Esophagus (tissue), 2 donors: ENCODE measurements at regions not wholly inside any gene's neighbourhood (a gene's known extent, or its start where the extent isn't known, plus 50 kb on each side); places are given as distances from the start of the nearest gene placed in this dataset.
"Not testable (repeated sequence)": the region's sequence is repeated elsewhere in the genome, so short reads cannot be mapped to it uniquely, and the experiment has no call there.

Experiments used
- H3K27ac ChIP-seq, 2 donors: one replicate each; pipeline ENCODE4 v1.5.1; 2013; ENCODE audit warnings: low read depth in 2 of 2, mild to moderate bottlenecking in 2 of 2, inconsistent platforms in 1 of 2, low read length in 1 of 2, moderate library complexity in 1 of 2
- H3K27me3 ChIP-seq, 2 donors: one replicate each; pipeline ENCODE4 v1.6.1; 2013; ENCODE audit warnings: low read length in 2 of 2, control low read depth in 1 of 2, mild to moderate bottlenecking in 1 of 2; ENCODE audit not compliant: insufficient read depth in 2 of 2, control insufficient read depth in 1 of 2
- H3K36me3 ChIP-seq, 2 donors: one replicate each; pipeline ENCODE4 v1.6.1; 2013; ENCODE audit warnings: low read length in 1 of 2; ENCODE audit not compliant: control insufficient read depth in 2 of 2, insufficient read depth in 2 of 2
- H3K4me1 ChIP-seq, 2 donors: one replicate each; pipeline ENCODE4 v1.6.1; 2013; ENCODE audit warnings: low read length in 1 of 2; ENCODE audit not compliant: control insufficient read depth in 2 of 2, insufficient read depth in 2 of 2
- H3K4me3 ChIP-seq, 2 donors: one replicate each; pipeline ENCODE4 v1.5.1; 2013; ENCODE audit warnings: low read length in 2 of 2, mild to moderate bottlenecking in 2 of 2, low read depth in 1 of 2, moderate library complexity in 1 of 2
- H3K9me3 ChIP-seq, 2 donors: one replicate each; pipeline ENCODE4 v1.6.1; 2013; ENCODE audit warnings: mild to moderate bottlenecking in 2 of 2, low read depth in 1 of 2, low read length in 1 of 2, moderate library complexity in 1 of 2; ENCODE audit not compliant: control insufficient read depth in 2 of 2, insufficient read depth in 1 of 2
- WGBS, 2 donors: extraction: QIAGEN DNeasy Blood & Tissue Kit; methylation state at CpG; one replicate each; pipeline ENCODE4 v1.1.7; 2013; 5-methylcytosine and 5-hydroxymethylcytosine counted together
- donor health status: healthy with polysubstance abuse.
- donor health status: Bipolar disorder and iron deficiency.

- H3K4me3 ChIP-seq, result no peak overlapping the region
- no peaks in the 10 kb centered on the region for H3K27me3 ChIP-seq
- WGBS, 2 donors, result 34 to 64% methylated on average over 1 of the region's 1 CpG
- no peak overlapping the region for H3K27ac ChIP-seq
- no peaks in the 10 kb centered on the region for H3K9me3 ChIP-seq
- H3K4me1 ChIP-seq, result no peaks in the 10 kb centered on the region
- H3K36me3 ChIP-seq, result no peaks in the 10 kb centered on the region
Observed at GRCh38 chr9:29575219-29575618, 2001.9 kb upstream of the C9orf72 start.

GRCh38 chr9:29588361-29588760 lies 2015.1 kb upstream of the C9orf72 start:
- H3K4me3 ChIP-seq, result no peak overlapping the region
- no peaks in the 10 kb centered on the region for H3K4me1 ChIP-seq
- no peak overlapping the region for H3K27ac ChIP-seq
- H3K36me3 ChIP-seq, result no peaks in the 10 kb centered on the region
- 50 to 67% methylated on average over 2 of the region's 2 CpGs for WGBS, 2 donors
- no peaks in the 10 kb centered on the region for H3K27me3 ChIP-seq
- no peaks in the 10 kb centered on the region for H3K9me3 ChIP-seq

- no peak overlapping the region for H3K4me3 ChIP-seq
- WGBS, 2 donors, result 62 to 70% methylated on average over 2 of the region's 2 CpGs
Observed at GRCh38 chr9:29609282-29609681, 2036.0 kb upstream of the C9orf72 start.

GRCh38 chr9:29613773-29614172 lies 2040.5 kb upstream of the C9orf72 start:
- no peaks in the 10 kb centered on the region for H3K4me1 ChIP-seq
- H3K9me3 ChIP-seq, result no peaks in the 10 kb centered on the region
- H3K27ac ChIP-seq, result no peak overlapping the region
- H3K4me3 ChIP-seq, result no peak overlapping the region
- WGBS, 2 donors, result 69 to 81% methylated on average over 1 of the region's 1 CpG
- H3K36me3 ChIP-seq, result no peaks in the 10 kb centered on the region
- no peaks in the 10 kb centered on the region for H3K27me3 ChIP-seq

More at GRCh38 chr9:29609282-29609681, 2036.0 kb upstream of the C9orf72 start:
- no peaks in the 10 kb centered on the region for H3K4me1 ChIP-seq
- H3K9me3 ChIP-seq, result no peaks in the 10 kb centered on the region
- H3K27me3 ChIP-seq, result no peaks in the 10 kb centered on the region
- no peak overlapping the region for H3K27ac ChIP-seq
- no peaks in the 10 kb centered on the region for H3K36me3 ChIP-seq

- Histone ChIP-seq H3K27me3 (no peaks in the 10 kb centered on the region), H3K4me3 (no peak overlapping the region), H3K9me3 (no peaks in the 10 kb centered on the region), H3K27ac (no peak overlapping the region), H3K4me1 (no peaks in the 10 kb centered on the region), H3K36me3 (no peaks in the 10 kb centered on the region)
- WGBS, 2 donors, result 37 to 47% methylated on average over 2 of the region's 2 CpGs
Observed at GRCh38 chr9:29616844-29617243, 2043.6 kb upstream of the C9orf72 start.

GRCh38 chr9:29625292-29625731 lies 2052.0 kb upstream of the C9orf72 start:
- no peaks in the 10 kb centered on the region for H3K4me1 ChIP-seq
- H3K27me3 ChIP-seq, result no peaks in the 10 kb centered on the region
- peaks cover 0 to 4% of the 10 kb centered on the region in 2 donors for H3K9me3 ChIP-seq
- H3K4me3 ChIP-seq, result no peak overlapping the region
- 36 to 43% methylated on average over 2 of the region's 2 CpGs for WGBS, 2 donors
- no peak overlapping the region for H3K27ac ChIP-seq
- no peaks in the 10 kb centered on the region for H3K36me3 ChIP-seq

GRCh38 chr9:29625931-29626330 lies 2052.7 kb upstream of the C9orf72 start:
- H3K4me3 ChIP-seq, result no peak overlapping the region
- peaks cover 0 to 4% of the 10 kb centered on the region in 2 donors for H3K9me3 ChIP-seq
- H3K27me3 ChIP-seq, result no peaks in the 10 kb centered on the region
- no peaks in the 10 kb centered on the region for H3K36me3 ChIP-seq
- no peak overlapping the region for H3K27ac ChIP-seq
- WGBS, 2 donors, result 66 to 69% methylated on average over 3 of the region's 3 CpGs
- no peaks in the 10 kb centered on the region for H3K4me1 ChIP-seq

- not testable (repeated sequence) for H3K27ac ChIP-seq, H3K27me3 ChIP-seq, H3K4me1 ChIP-seq, H3K9me3 ChIP-seq, H3K4me3 ChIP-seq, H3K36me3 ChIP-seq
- 72 to 80% methylated on average over 1 of the region's 1 CpG for WGBS, 2 donors
Observed at GRCh38 chr9:29628856-29629255, 2055.6 kb upstream of the C9orf72 start.

GRCh38 chr9:29637471-29638237 lies 2064.4 kb upstream of the C9orf72 start:
- Histone ChIP-seq H3K27ac (no peak overlapping the region), H3K4me3 (no peak overlapping the region), H3K4me1 (no peaks in the 10 kb centered on the region), H3K9me3 (no peaks in the 10 kb centered on the region), H3K36me3 (no peaks in the 10 kb centered on the region), H3K27me3 (no peaks in the 10 kb centered on the region)
- 78 to 80% methylated on average over 3 of the region's 3 CpGs for WGBS, 2 donors

- no peaks in the 10 kb centered on the region for H3K9me3 ChIP-seq
- no peaks in the 10 kb centered on the region for H3K27me3 ChIP-seq
- H3K4me1 ChIP-seq, result no peaks in the 10 kb centered on the region
- 77 to 82% methylated on average over 2 of the region's 2 CpGs for WGBS, 2 donors
- H3K36me3 ChIP-seq, result no peaks in the 10 kb centered on the region
- H3K4me3 ChIP-seq, result no peak overlapping the region
- no peak overlapping the region for H3K27ac ChIP-seq
Observed at GRCh38 chr9:29640507-29640906, 2067.2 kb upstream of the C9orf72 start.
